Muscle layer of colon (tissue), 2 donors: ENCODE measurements at regions not wholly inside any gene's neighbourhood (a gene's known extent, or its start where the extent isn't known, plus 50 kb on each side); places are given as distances from the start of the nearest gene placed in this dataset.

Experiments
- H3K27ac ChIP-seq: one replicate; pipeline ENCODE4 v1.7.0; 2013; ENCODE audit warnings: low read depth, mild to moderate bottlenecking, low read length, moderate library complexity
- H3K27me3 ChIP-seq, 2 donors: one replicate each; pipeline ENCODE4 v1.7.0; 2013; ENCODE audit warnings: low read length in 2 of 2, mild to moderate bottlenecking in 2 of 2; ENCODE audit not compliant: insufficient read depth in 2 of 2, control insufficient read depth in 1 of 2
- H3K36me3 ChIP-seq: one replicate; pipeline ENCODE4 v1.7.0; 2013; ENCODE audit warnings: mild to moderate bottlenecking, low read length; ENCODE audit not compliant: insufficient read depth
- H3K4me1 ChIP-seq: one replicate; pipeline ENCODE4 v1.7.0; 2013; ENCODE audit warnings: mild to moderate bottlenecking, low read length; ENCODE audit not compliant: insufficient read depth
- H3K4me3 ChIP-seq, 2 donors: one replicate each; pipeline ENCODE4 v1.7.0; 2013; ENCODE audit warnings: low read length in 2 of 2, low read depth in 1 of 2, mild to moderate bottlenecking in 1 of 2, moderate library complexity in 1 of 2
- H3K9ac ChIP-seq: one replicate; pipeline ENCODE4 v1.7.0; 2013; ENCODE audit warnings: low read length
- H3K9me3 ChIP-seq: one replicate; pipeline ENCODE4 v1.7.0; 2013; ENCODE audit warnings: mild to moderate bottlenecking, low read length
- donor health status: abdominal sarcoma.
- donor health status: Adenocarcinoma of cecum.

DNA sequence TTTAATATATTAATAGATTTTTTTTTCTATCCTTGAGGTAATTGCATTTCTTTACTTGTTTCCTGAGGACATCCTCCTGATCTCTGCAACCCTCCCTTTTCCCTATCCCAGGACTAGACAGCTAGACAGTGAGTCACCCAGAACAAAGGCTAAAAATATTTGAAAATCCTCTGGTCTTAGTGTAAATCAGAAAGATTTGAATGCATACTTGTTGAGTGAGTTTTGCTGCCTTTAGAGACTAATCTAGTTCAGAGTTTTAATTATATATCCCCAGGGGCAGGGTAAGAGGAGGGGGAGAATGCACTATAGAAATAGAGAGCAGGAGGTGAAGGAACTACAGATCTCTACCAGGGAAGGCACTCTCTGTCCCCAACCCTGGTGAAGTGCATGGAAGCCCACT is 202.3 kb upstream of the TCF4 start:
- Histone ChIP-seq H3K4me1 (peaks cover 5% of the 10 kb centered on the region), H3K9me3 (no peaks in the 10 kb centered on the region), H3K27me3 (no peaks in the 10 kb centered on the region), H3K36me3 (no peaks in the 10 kb centered on the region), H3K27ac (no peak overlapping the region), H3K9ac (no peak overlapping the region), H3K4me3 (no peak overlapping the region)

DNA sequence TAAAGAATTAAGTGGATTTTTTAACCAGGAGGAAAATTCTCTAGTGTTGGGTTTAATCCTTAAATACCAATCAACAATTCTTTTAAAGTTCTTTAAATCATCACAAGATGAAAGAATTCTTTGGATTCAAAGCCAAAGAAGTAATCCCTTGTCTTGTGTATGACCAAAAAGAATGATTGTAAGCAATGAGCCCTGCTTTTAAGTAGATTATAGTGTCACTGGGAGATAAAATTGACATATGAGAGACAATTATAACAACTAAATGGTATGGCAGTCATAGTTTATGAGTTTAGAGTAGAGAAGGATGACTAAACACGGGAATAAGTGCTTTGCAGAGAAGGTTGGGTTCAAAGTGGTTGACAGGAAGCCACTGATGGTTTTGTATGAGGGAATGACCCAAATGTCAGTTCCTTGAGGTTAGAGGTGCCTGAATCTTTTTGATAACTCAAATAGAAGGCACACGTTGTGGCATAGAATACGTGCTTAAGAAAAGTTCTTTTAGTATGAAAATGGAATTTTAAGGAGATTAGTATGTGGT is 199.6 kb upstream of the TCF4 start:
- H3K27ac ChIP-seq, result no peak overlapping the region

GRCh38 chr18:55786651-55787272 is 198.8 kb upstream of the TCF4 start:
- no peaks in the 10 kb centered on the region for H3K4me1 ChIP-seq
- H3K27ac ChIP-seq, result no peak overlapping the region
- H3K9ac ChIP-seq, result no peak overlapping the region
- H3K9me3 ChIP-seq, result no peaks in the 10 kb centered on the region
- H3K4me3 ChIP-seq, result no peak overlapping the region
- H3K36me3 ChIP-seq, result no peaks in the 10 kb centered on the region
- H3K27me3 ChIP-seq, result no peaks in the 10 kb centered on the region

More for the DNA sequence above, 199.6 kb upstream of the TCF4 start:
- Histone ChIP-seq H3K9me3 (no peaks in the 10 kb centered on the region), H3K9ac (no peak overlapping the region), H3K4me1 (no peaks in the 10 kb centered on the region), H3K36me3 (no peaks in the 10 kb centered on the region), H3K4me3 (no peak overlapping the region), H3K27me3 (no peaks in the 10 kb centered on the region)

- H3K4me3 ChIP-seq, result no peak overlapping the region
- H3K36me3 ChIP-seq, result no peaks in the 10 kb centered on the region
- peaks cover 0 to 8% of the 10 kb centered on the region in 2 donors for H3K27me3 ChIP-seq
- no peak overlapping the region for H3K27ac ChIP-seq
- H3K9me3 ChIP-seq, result no peaks in the 10 kb centered on the region
- no peak overlapping the region for H3K9ac ChIP-seq
- H3K4me1 ChIP-seq, result peaks cover 5% of the 10 kb centered on the region
These were observed 195.9 kb upstream of the TCF4 start for GRCh38 chr18:55783921-55784320.

GRCh38 chr18:55781481-55781957 is 193.5 kb upstream of the TCF4 start:
- Histone ChIP-seq H3K27me3 (peaks cover 0 to 9% of the 10 kb centered on the region in 2 donors), H3K9ac (no peak overlapping the region), H3K4me1 (peaks cover 5% of the 10 kb centered on the region), H3K4me3 (no peak overlapping the region), H3K36me3 (no peaks in the 10 kb centered on the region), H3K9me3 (no peaks in the 10 kb centered on the region), H3K27ac (no peak overlapping the region)

GRCh38 chr18:55780586-55781071 is 192.6 kb upstream of the TCF4 start:
- Histone ChIP-seq H3K9me3 (no peaks in the 10 kb centered on the region), H3K27me3 (peaks cover 0 to 9% of the 10 kb centered on the region in 2 donors), H3K36me3 (no peaks in the 10 kb centered on the region), H3K27ac (no peak overlapping the region), H3K9ac (no peak overlapping the region), H3K4me1 (peaks cover 5% of the 10 kb centered on the region), H3K4me3 (peak overlapping the region; percentile 51 to 74)

DNA sequence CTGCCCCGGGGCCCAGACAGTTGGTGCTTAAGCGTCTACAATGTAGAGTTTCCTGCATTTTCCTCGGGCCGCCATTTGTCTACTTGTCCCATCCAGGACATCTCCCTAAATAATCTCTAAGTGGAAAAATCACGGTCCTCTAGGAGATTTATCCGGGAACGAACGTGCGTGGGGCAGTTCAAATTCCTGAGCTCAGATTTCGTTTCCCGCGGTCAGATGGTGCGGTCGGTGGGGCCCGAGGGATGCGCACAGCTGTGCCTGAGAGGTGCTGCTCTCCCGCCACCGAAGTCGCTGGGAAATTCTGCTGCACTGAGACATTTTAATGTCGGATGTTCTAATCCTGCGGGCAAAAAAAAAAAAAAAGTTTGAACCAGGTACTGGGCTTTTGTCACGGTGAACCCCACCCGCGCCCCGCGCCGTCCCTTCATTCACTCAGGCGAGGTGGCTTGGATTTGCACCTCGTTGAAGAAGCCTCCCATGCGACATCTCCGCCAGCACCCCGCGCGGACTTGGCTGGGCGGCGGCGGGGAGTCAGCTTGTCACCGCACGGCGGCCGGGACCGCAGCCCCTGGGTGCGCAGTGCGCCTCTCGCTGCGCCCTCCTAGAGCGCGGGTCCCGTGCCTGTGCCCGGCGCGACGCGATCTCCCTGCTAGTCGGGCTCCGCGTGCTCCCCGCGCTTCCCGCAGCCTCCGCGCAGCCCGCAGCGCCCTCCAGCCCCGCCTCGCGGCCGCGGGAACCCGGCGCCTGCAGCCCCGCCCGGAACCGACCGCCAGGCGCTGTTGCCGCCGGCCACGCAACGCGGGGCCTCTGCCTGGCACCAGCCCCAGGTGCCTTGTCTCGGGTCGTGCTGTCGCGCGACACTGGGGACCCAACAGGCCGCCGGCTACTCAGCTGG is 191.9 kb upstream of the TCF4 start:
- H3K4me3 ChIP-seq, result peak overlapping the region; percentile 51 to 74
- peak overlapping the region; percentile 15 for H3K27ac ChIP-seq
- peaks cover 5% of the 10 kb centered on the region for H3K4me1 ChIP-seq
- H3K9ac ChIP-seq, result peak overlapping the region; percentile 70
- no peaks in the 10 kb centered on the region for H3K9me3 ChIP-seq
- no peaks in the 10 kb centered on the region for H3K36me3 ChIP-seq
- peaks cover 0 to 9% of the 10 kb centered on the region in 2 donors for H3K27me3 ChIP-seq

- H3K9me3 ChIP-seq, result no peaks in the 10 kb centered on the region
- H3K4me1 ChIP-seq, result peaks cover 5% of the 10 kb centered on the region
- H3K4me3 ChIP-seq, result peak overlapping the region; percentile 51 to 74
- peaks cover 0 to 9% of the 10 kb centered on the region in 2 donors for H3K27me3 ChIP-seq
- peak overlapping the region; percentile 70 for H3K9ac ChIP-seq
- no peaks in the 10 kb centered on the region for H3K36me3 ChIP-seq
- H3K27ac ChIP-seq, result peak overlapping the region; percentile 15
These were observed 191.0 kb upstream of the TCF4 start for GRCh38 chr18:55778788-55779690.

DNA sequence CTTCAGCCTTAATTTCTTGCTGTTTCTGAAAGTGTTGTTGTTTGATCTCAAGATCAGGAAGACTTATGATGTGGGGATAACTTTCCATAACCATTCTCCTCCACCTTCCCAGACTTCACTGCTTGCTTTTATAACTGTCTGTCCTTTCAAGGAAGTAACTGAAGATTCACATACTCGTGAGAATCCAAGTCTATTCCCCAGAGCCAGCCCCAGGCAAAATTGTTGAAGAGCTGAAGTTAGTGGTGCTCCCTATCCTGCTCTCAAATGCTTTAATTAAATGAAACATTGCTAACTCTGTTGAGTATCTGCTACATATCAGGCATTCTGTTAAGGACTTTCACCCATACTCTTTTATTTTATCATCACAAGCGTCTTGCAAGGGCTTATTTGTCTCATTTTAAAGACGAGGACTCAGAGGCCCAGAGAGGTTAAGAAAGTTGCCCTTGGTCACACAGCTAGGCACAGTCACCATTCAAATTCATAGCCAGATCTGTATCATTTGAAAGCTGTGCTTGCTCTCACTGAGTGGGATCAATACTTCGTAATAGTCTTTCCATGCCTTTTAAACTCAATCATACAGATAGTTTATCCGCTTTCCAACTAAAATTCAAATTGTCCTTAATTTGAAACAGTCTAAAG is 189.8 kb upstream of the TCF4 start:
- H3K4me3 ChIP-seq, result no peak overlapping the region
- H3K27me3 ChIP-seq, result peaks cover 0 to 9% of the 10 kb centered on the region in 2 donors
- H3K4me1 ChIP-seq, result peaks cover 5% of the 10 kb centered on the region
- H3K36me3 ChIP-seq, result no peaks in the 10 kb centered on the region
- no peak overlapping the region for H3K9ac ChIP-seq
- H3K9me3 ChIP-seq, result no peaks in the 10 kb centered on the region
- no peak overlapping the region for H3K27ac ChIP-seq

GRCh38 chr18:55775972-55776371 is 188.0 kb upstream of the TCF4 start:
- H3K9ac ChIP-seq, result no peak overlapping the region
- H3K9me3 ChIP-seq, result no peaks in the 10 kb centered on the region
- H3K27ac ChIP-seq, result no peak overlapping the region
- peaks cover 0 to 9% of the 10 kb centered on the region in 2 donors for H3K27me3 ChIP-seq
- H3K36me3 ChIP-seq, result no peaks in the 10 kb centered on the region
- peaks cover 5% of the 10 kb centered on the region for H3K4me1 ChIP-seq
- H3K4me3 ChIP-seq, result no peak overlapping the region
